Fibroblast of mammary gland (primary cell): ENCODE measurements at regions not wholly inside any gene's neighbourhood (a gene's known extent, or its start where the extent isn't known, plus 50 kb on each side); places are given as distances from the start of the nearest gene placed in this dataset.

ENCODE experiments used
- DNase-seq: peaks from one replicate; pipeline ENCODE4 v3.0.0-alpha.2; 2010; ENCODE audit warnings: low read depth
- H3K4me3 ChIP-seq: 2 replicates; pipeline ENCODE4 v1.5.1; 2011; ENCODE audit warnings: low read depth, mild to moderate bottlenecking, low read length, moderate library complexity; ENCODE audit not compliant: control insufficient read depth
- TF ChIP-seq, protein P1 (sequence below): conservative IDR thresholded peaks from 2 replicates; pipeline ENCODE4 v1.5.1; 2011; ENCODE audit warnings: low read depth, low read length, inconsistent platforms; ENCODE audit not compliant: control insufficient read depth, insufficient read depth

DNA sequence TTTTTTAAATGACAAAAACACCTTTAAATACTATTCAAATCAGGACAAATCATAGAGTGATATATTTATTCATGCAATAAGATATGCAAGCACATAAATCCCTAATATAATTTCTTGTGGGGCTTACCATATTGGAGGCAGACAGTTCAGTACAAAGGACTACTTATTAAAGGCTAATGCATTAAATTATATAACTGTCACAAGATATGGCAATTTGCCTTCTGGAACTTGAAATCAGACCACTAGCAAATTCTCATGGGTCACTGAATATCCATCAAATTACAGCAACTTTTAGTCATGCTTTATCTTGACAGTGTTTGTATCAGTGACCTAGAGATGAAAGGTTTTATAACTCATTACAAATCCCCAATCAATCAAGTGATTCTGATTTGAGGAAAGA lies 54.1 kb upstream of the NCAM2 start:
- TF ChIP-seq, protein P1, sequence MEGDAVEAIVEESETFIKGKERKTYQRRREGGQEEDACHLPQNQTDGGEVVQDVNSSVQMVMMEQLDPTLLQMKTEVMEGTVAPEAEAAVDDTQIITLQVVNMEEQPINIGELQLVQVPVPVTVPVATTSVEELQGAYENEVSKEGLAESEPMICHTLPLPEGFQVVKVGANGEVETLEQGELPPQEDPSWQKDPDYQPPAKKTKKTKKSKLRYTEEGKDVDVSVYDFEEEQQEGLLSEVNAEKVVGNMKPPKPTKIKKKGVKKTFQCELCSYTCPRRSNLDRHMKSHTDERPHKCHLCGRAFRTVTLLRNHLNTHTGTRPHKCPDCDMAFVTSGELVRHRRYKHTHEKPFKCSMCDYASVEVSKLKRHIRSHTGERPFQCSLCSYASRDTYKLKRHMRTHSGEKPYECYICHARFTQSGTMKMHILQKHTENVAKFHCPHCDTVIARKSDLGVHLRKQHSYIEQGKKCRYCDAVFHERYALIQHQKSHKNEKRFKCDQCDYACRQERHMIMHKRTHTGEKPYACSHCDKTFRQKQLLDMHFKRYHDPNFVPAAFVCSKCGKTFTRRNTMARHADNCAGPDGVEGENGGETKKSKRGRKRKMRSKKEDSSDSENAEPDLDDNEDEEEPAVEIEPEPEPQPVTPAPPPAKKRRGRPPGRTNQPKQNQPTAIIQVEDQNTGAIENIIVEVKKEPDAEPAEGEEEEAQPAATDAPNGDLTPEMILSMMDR = no peak
- no peak overlapping the region for H3K4me3 ChIP-seq
- no peak for DNase-seq

DNA sequence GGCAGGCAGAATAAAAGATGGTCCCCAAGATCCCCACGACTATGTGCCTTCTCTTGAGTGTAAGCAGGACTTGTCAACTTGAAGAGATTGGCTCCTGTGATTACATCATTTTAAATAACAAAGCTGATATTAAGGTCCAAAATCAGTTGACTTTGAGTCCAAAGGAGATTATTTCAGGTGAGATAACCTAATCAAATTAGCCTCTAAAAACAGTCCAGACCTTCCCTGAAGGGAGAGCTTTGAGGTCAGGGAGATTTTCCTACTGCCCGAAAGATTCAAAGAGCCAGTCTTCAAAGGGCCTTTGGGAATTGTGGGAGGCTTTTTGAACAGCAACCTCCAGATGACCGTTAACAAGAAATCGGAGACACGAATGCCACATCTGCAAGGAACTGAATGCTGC lies 51.5 kb upstream of the NCAM2 start:
- no peak overlapping the region for H3K4me3 ChIP-seq
- DNase-seq = no peak
- TF ChIP-seq, protein P1 = no peak
